Right ventricle myocardium inferior (tissue), 1 donor: ENCODE measurements at regions not wholly inside any gene's neighbourhood (a gene's known extent, or its start where the extent isn't known, plus 50 kb on each side); places are given as distances from the start of the nearest gene placed in this dataset.
"Not testable (repeated sequence)": the region's sequence is repeated elsewhere in the genome, so short reads cannot be mapped to it uniquely, and the experiment has no call there.

ENCODE experiments used
- ATAC-seq: fragments of 200-7000 bp; cut with Tn5 transposase; one replicate; pipeline ENCODE4 v1.9.1; 2020; ENCODE audit warnings: mild to moderate bottlenecking, moderate library complexity
- DNase-seq: peaks from one replicate; pipeline ENCODE4 v3.0.0; 2021; ENCODE audit errors: missing footprints
- intact Hi-C: fragments of 100-400 bp; cut with DNase I; formaldehyde crosslinking; loops from one replicate; pipeline ENCODE4 v1.11.0; 2022
- donor health status: DM: no; HTN: yes; CAD: no; lungs with severe emphysema.

- intact Hi-C loops = no loop called here
- DNase-seq = no peak
Observed at GRCh38 chr14:46596236-46596635, 55.3 kb downstream of the RPL10L start.

GRCh38 chr14:46582826-46583225, 68.8 kb downstream of the RPL10L start:
- no peak for DNase-seq
- intact Hi-C loops = no loop called here
- ATAC-seq = no peak

More at GRCh38 chr14:46596236-46596635, 55.3 kb downstream of the RPL10L start:
- ATAC-seq = no peak

- intact Hi-C loops = no loop called here
- ATAC-seq = no peak
- DNase-seq = no peak
Observed at GRCh38 chr14:46581036-46581671, 70.4 kb downstream of the RPL10L start.

DNA sequence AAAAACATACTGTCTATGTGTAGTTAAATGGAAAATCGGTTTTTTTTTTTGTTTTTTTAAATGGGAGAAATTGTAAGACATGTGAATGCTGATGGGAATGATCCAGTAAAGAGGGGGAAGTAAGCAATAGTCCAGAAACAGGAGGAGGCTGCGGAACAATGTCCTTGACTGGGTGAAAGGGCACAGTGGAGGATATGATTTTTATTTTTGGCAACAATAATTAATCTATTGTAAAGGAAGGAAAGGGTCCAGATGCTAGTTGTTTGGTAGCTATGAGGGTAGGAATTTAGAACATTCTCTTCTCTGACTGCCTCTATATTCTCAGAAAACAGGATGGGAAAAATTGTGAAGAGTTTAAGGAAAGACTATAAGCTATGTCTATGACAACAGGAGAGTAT, 76.6 kb downstream of the RPL10L start:
- ATAC-seq = no peak
- no peak for DNase-seq
- intact Hi-C loops = no loop called here

DNA sequence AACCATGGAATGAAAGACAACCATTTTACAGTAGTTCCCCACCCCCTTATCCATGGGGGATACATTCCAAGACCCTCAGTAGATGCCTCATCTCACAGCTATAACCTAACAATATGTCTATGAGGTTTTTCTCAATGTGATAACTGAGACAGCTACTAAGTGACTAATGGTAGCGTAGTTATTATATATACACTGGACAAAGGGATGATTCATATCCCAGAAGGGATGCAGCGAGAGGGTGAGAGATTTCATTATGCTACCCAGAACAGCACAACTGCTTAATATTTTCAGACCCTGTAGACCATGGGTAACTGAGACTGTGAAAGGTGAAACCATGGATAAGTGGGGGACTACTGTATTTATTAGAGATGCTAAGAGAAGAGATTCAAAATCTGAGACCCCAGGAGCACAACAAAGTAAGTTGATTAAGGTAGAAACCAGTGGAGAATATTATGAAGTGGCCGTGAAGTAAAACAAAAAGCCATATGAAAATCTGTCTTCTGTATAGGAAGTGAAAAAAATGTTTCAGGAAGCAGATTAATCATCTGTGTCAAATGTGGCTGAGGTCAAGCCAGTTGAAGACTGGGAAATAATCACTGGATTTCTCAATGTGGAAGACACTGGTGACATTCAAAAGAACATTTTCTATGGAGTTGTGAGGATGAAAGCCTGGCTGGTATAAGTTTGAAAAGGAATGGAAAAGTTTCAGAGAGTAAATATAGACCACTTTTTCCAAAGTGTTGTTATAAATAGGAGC, 77.2 kb downstream of the RPL10L start:
- ATAC-seq (no peak), DNase-seq (no peak)
- intact Hi-C loops = no loop called here

- no peak for ATAC-seq
- DNase-seq = no peak
Observed at GRCh38 chr14:46573498-46573897, 78.1 kb downstream of the RPL10L start.

DNA sequence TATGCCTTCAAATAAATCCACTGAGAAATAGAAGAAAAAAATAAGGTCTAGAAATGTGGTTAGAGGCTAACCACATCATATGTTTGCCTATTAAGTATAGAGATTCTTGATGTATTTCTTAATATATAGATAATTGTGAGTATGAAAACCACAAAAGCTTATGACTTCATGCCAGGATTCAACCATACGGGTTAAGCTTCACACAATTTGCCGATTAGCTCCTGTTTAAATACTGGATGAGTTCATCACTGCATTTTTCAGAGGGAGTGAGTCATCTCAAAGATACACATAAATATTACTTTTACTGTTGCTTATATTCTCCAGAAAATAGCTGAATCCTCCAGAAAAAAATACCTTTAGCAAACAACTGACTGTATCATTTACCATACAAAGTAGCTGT, 79.6 kb downstream of the RPL10L start:
- intact Hi-C loops = no loop called here
- DNase-seq (no peak), ATAC-seq (no peak)

More at GRCh38 chr14:46573498-46573897, 78.1 kb downstream of the RPL10L start:
- intact Hi-C loops = no loop called here

- ATAC-seq, DNase-seq, intact Hi-C loops: not testable (repeated sequence)
Observed at GRCh38 chr14:46568161-46568560, 83.4 kb downstream of the RPL10L start.

DNA sequence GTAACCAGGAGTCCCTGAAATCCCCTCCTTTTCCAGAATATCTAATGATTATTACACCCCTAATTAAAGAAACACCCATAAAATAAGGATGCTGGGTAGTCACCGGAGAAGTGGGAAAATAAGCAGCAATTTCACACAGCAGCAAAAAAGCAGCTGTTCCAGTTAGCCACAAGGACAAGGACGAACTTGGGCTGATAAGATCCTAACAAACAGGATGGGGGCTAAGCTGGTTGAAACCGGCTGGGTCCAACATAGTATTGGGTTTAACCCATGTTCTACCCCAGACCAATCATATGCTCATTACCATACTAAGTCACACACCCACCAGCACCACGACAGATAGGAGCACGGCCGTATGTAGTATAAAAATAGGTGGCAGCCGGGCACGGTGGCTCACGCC, 100.7 kb downstream of the RPL10L start:
- ATAC-seq = no peak
- no peak for DNase-seq
- intact Hi-C loops = no loop called here

DNA sequence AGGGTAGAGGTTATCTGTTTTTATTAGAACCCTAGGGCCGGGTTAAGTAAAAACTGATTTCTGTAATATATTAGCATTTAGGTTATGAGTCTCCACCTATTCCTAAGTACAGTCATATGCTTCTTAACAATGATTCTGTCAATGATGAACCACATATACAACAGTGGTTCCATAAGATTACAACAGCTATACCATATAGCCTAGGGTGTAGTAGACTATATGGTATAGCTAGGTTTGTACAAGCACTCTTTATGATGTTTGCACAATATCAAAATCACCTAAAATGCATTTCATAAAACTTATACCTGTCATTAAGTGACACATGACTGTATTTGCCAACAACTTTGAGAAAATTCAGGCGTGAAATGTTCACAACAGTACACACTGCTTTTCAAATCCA, 110.6 kb downstream of the RPL10L start:
- intact Hi-C loops = no loop called here
- no peak for ATAC-seq
- no peak for DNase-seq

- no peak for DNase-seq
- no peak for ATAC-seq
- intact Hi-C loops = no loop called here
Observed at GRCh38 chr14:46519121-46519520, 132.5 kb downstream of the RPL10L start.

DNA sequence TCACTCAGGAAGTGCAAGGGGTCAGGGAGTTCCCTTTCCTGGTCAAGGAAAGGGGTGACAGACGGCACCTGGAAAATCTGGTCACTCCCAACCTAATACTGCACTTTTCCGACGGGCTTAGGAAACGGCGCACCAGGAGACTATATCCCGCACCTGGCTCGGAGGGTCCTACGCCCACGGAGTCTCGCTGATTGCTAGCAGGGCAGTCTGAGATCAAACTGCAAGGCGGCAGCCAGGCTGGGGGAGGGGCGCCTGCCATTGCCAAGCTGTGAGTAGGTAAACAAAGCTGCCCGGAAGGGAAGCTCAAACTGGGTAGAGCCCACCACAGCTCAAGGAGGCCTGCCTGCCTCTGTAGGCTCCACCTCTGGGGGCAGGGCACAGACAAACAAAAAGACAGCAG, 142.8 kb downstream of the RPL10L start:
- ATAC-seq, DNase-seq, intact Hi-C loops: not testable (repeated sequence)

- DNase-seq (no peak), ATAC-seq (no peak)
- intact Hi-C loops = no loop called here
Observed at GRCh38 chr14:46499521-46499920, 152.1 kb downstream of the RPL10L start.

DNA sequence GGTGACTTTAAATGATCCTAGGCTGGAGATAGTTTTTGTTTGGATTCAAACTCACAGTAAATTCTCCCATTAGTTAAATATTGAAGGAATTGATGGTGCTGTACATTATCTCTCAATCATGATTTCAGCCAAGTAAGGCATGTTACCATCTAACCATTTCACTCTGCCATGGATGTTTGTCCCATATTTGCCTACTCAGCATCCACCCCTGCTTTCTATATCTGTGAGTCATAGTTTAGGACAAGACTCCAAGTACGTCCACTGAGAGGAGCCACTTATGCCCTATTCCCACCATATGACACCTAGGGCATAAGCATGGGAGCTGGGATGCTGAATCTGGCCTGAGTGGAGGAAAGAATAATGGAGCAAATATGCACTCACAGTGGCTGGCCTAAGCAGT, 155.2 kb downstream of the RPL10L start:
- no peak for DNase-seq
- no peak for ATAC-seq
- intact Hi-C loops = no loop called here

- ATAC-seq (no peak), DNase-seq (no peak)
- intact Hi-C loops = no loop called here
Observed at GRCh38 chr14:46490238-46490685, 161.3 kb downstream of the RPL10L start.

- no peak for ATAC-seq
- peak; percentile 34 for DNase-seq
- intact Hi-C loops = no loop called here
Observed at GRCh38 chr14:46488374-46488773, 163.2 kb downstream of the RPL10L start.

DNA sequence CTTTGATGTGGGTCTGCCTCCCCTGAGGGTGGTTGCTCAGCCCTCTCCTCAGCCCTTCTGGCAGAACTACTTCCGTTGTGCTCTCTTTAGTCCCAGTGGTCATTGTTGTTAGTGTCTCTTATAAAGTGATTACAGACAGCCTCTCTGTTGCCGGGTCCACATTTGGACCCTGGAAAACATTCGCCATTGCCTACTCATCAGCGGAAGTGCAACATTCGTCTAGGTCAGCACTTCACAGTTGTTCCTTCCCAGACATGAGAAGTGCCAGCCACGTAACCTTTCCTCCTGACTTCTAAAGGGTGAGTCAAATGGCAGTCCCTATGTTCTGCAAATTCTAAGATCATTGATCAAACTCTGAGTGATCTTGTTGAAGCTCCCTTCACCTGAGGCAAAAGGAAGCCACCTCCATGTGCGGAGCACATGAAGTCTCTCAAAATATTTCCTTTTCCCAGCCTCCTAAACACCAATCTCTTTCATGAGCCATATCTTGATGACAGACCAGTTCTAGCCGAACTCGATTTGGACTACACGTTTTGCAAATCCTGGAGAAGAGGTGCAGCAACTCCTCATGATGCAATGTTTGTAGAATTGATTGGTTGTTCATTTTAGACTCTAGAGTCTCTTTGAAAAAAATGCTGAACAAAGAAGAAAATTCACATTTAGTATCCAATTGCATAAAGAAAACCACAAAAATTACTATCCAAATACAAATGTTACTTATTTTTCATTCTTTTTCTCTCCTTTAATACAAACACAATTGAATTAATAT, 163.8 kb downstream of the RPL10L start:
- DNase-seq (no peak), ATAC-seq (no peak)
- intact Hi-C loops = no loop called here

- DNase-seq = no peak
- ATAC-seq = no peak
- intact Hi-C loops = no loop called here
Observed at GRCh38 chr14:46482200-46482599, 169.4 kb downstream of the RPL10L start.

GRCh38 chr14:46480817-46481216, 170.8 kb downstream of the RPL10L start:
- no peak for ATAC-seq
- DNase-seq = no peak

GRCh38 chr14:46472261-46472660, 179.3 kb downstream of the RPL10L start:
- ATAC-seq (no peak), DNase-seq (no peak)
- intact Hi-C loops = no loop called here

More at GRCh38 chr14:46480817-46481216, 170.8 kb downstream of the RPL10L start:
- intact Hi-C loops = no loop called here
